GM19043 (cell line): ENCODE measurements at regions not wholly inside any gene's neighbourhood (a gene's known extent, or its start where the extent isn't known, plus 50 kb on each side); places are given as distances from the start of the nearest gene placed in this dataset.

Experiments
- ATAC-seq: cut with Tn5 transposase; IDR thresholded peaks from one replicate; pipeline ENCODE4 v1.9.1; 2021; ENCODE audit warnings: low read depth; ENCODE audit not compliant: unreplicated experiment

GRCh38 chr3:152051501-152052404 is 178.3 kb downstream of the SUCNR1 start:
- ATAC-seq, result no peak

GRCh38 chr3:152053866-152054265 is 180.4 kb downstream of the SUCNR1 start:
- no peak for ATAC-seq

GRCh38 chr3:152054315-152054714 is 180.9 kb downstream of the SUCNR1 start:
- ATAC-seq, result peak; percentile 81

- no peak for ATAC-seq
Measured at GRCh38 chr3:152056073-152056472, 182.6 kb downstream of the SUCNR1 start.

GRCh38 chr3:152056481-152056880 is 183.0 kb downstream of the SUCNR1 start:
- no peak for ATAC-seq

- ATAC-seq, result no peak
Measured at GRCh38 chr3:152056987-152057386, 183.5 kb downstream of the SUCNR1 start.

GRCh38 chr3:152058856-152059255 is 185.4 kb downstream of the SUCNR1 start:
- no peak for ATAC-seq

GRCh38 chr3:152060701-152061100 is 187.3 kb downstream of the SUCNR1 start:
- ATAC-seq, result no peak

- no peak for ATAC-seq
Measured at GRCh38 chr3:152061296-152061695, 187.9 kb downstream of the SUCNR1 start.

GRCh38 chr3:152069871-152070270 is 196.4 kb downstream of the SUCNR1 start:
- ATAC-seq, result no peak

- no peak for ATAC-seq
Measured at GRCh38 chr3:152071315-152071714, 197.4 kb upstream of the MBNL1 start.

GRCh38 chr3:152071924-152072323 is 196.8 kb upstream of the MBNL1 start:
- no peak for ATAC-seq

- no peak for ATAC-seq
Measured at GRCh38 chr3:152073267-152073666, 195.5 kb upstream of the MBNL1 start.

- ATAC-seq, result no peak
Measured at GRCh38 chr3:152076148-152076547, 192.6 kb upstream of the MBNL1 start.

GRCh38 chr3:152079980-152080379 is 188.7 kb upstream of the MBNL1 start:
- no peak for ATAC-seq

GRCh38 chr3:152083135-152083534 is 185.6 kb upstream of the MBNL1 start:
- ATAC-seq, result no peak

GRCh38 chr3:152084441-152085158 is 184.1 kb upstream of the MBNL1 start:
- no peak for ATAC-seq

- ATAC-seq, result no peak
Measured at GRCh38 chr3:152087153-152087552, 181.6 kb upstream of the MBNL1 start.

GRCh38 chr3:152089528-152089927 is 179.2 kb upstream of the MBNL1 start:
- ATAC-seq, result no peak

- no peak for ATAC-seq
Measured at GRCh38 chr3:152091725-152092124, 177.0 kb upstream of the MBNL1 start.

GRCh38 chr3:152093901-152094300 is 174.8 kb upstream of the MBNL1 start:
- ATAC-seq, result no peak

GRCh38 chr3:152094406-152094805 is 174.3 kb upstream of the MBNL1 start:
- no peak for ATAC-seq
